Omental fat pad (tissue), 3 donors: ENCODE measurements at regions not wholly inside any gene's neighbourhood (a gene's known extent, or its start where the extent isn't known, plus 50 kb on each side); places are given as distances from the start of the nearest gene placed in this dataset.

Experiments used
- ATAC-seq: fragments of 150-250 bp; one replicate; pipeline ENCODE4 v1.9.1; 2016; ENCODE audit warnings: mild to moderate bottlenecking, moderate library complexity; ENCODE audit not compliant: low FRiP score
- DNase-seq: peaks from one replicate; pipeline ENCODE4 v3.0.0-alpha.2; 2019; ENCODE audit warnings: low spot score
- CTCF ChIP-seq, 3 donors: fragments of 450-650 bp; IDR thresholded peaks; one replicate each; pipeline ENCODE4 v1.5.1; 2016 to 2017; ENCODE audit warnings: antibody characterized with exemption in 3 of 3, mild to moderate bottlenecking in 3 of 3, moderate library complexity in 2 of 3

GRCh38 chr6:169845426-169846285 is 94.2 kb downstream of the ERMARD start:
- DNase-seq, result no peak
- no peak for TF ChIP-seq CTCF (IDR thresholded peaks at IDR 0.05)
- ATAC-seq, result no peak

- no peak for ATAC-seq
- no peak for DNase-seq
- no peak for TF ChIP-seq CTCF (IDR thresholded peaks at IDR 0.05)
Observed at GRCh38 chr6:169844946-169845345, 93.5 kb downstream of the ERMARD start.

- no peak for DNase-seq
- no peak for TF ChIP-seq CTCF (IDR thresholded peaks at IDR 0.05)
- ATAC-seq, result no peak
Observed at GRCh38 chr6:169843991-169844390, 92.6 kb downstream of the ERMARD start.

- ATAC-seq (no peak), DNase-seq (no peak)
- TF ChIP-seq CTCF (IDR thresholded peaks at IDR 0.05), result no peak
Observed at GRCh38 chr6:169843110-169843509, 91.7 kb downstream of the ERMARD start.

- DNase-seq (no peak), ATAC-seq (no peak)
Observed at GRCh38 chr6:169841907-169842606, 90.6 kb downstream of the ERMARD start.

GRCh38 chr6:169841251-169841650 is 89.8 kb downstream of the ERMARD start:
- TF ChIP-seq CTCF (IDR thresholded peaks at IDR 0.05), result no peak
- DNase-seq (no peak), ATAC-seq (no peak)

More at GRCh38 chr6:169841907-169842606, 90.6 kb downstream of the ERMARD start:
- no peak for TF ChIP-seq CTCF (IDR thresholded peaks at IDR 0.05)
